ENCODE measurements at regions not wholly inside any gene's neighbourhood (a gene's known extent, or its start where the extent isn't known, plus 50 kb on each side); places are given as distances from the start of the nearest gene placed in this dataset.

DNA sequence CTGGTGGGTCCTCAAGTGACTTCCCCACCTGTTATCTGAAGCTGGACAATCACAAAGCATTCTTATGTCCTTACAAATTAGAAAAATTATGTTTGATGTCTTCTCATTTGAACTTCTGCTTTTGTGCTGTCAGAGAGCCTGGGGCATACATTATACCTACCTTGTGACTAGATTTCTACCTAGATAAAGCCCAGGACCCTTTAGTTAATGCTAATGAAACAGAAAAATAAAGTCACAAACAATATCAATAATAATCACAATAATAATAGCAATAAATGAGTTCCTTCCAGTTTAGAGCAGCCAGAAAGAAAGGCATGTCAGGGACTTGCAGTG, 456.4 kb downstream of the SETBP1 start:
- no peak for TF ChIP-seq CTCF (IDR thresholded peaks at IDR 0.05; ENCODE audit: extremely low read depth, insufficient read depth, missing control alignments)
- in situ Hi-C loops (cut with MboI; ENCODE audit: low pct_unique_long_range_greater_than_20kb, low sequenced_read_pairs, unreplicated experiment), result no loop called here
- DNase-seq (ENCODE audit: low spot score), result no peak

GRCh38 chr18:45139478-45139877, 458.8 kb downstream of the SETBP1 start:
- TF ChIP-seq CTCF (IDR thresholded peaks at IDR 0.05; ENCODE audit: extremely low read depth, insufficient read depth, missing control alignments), result no peak
- no peak for DNase-seq (ENCODE audit: low spot score)
- in situ Hi-C loops (cut with MboI; ENCODE audit: low pct_unique_long_range_greater_than_20kb, low sequenced_read_pairs, unreplicated experiment), result no loop called here

DNA sequence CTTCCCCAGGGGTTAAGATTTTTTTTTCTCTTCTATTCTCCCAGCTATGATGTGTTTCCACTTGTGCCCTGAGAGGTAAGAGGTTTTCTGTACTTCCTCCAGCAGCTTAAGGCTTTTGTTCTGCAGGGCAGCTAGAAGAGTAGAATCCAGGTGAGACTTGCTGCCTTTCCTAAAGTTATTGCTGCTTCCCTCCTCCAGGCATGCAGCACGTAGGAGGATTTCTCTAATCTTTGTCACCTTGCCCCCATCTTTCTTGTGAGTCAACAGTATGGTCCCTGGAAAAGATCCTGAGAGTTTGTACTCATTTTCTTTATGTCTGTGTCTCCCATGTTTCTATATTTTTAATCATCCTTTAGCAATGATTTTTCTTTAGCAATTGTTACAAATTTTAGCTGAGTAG, 462.2 kb downstream of the SETBP1 start:
- no peak for DNase-seq (ENCODE audit: low spot score)
- in situ Hi-C loops (cut with MboI; ENCODE audit: low pct_unique_long_range_greater_than_20kb, low sequenced_read_pairs, unreplicated experiment), result no loop called here
- TF ChIP-seq CTCF (IDR thresholded peaks at IDR 0.05; ENCODE audit: extremely low read depth, insufficient read depth, missing control alignments), result no peak

GRCh38 chr18:45149712-45150111, 465.6 kb upstream of the SLC14A2 start:
- no peak for TF ChIP-seq CTCF (IDR thresholded peaks at IDR 0.05; ENCODE audit: extremely low read depth, insufficient read depth, missing control alignments)
- DNase-seq (ENCODE audit: low spot score), result no peak
- in situ Hi-C loops (cut with MboI; ENCODE audit: low pct_unique_long_range_greater_than_20kb, low sequenced_read_pairs, unreplicated experiment), result no loop called here

DNA sequence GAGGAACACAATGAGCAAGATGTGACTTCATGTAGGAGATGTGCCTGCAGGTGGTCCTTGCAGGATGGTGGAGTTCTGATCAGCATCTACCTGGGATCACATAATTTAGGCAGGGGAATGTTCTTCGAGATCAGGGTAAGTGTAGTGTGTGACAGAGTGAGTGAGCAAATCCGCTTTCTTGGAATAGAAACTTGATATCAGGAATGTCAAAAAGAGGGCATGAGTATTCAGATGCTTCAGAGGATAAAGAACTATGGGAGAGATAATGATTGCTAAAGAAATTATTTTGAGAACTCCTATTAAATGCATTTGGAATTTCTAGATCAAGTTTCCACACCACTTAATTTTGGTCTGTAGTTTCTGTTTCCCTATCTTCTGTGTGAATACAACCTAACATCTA, 463.6 kb upstream of the SLC14A2 start:
- in situ Hi-C loops (cut with MboI; ENCODE audit: low pct_unique_long_range_greater_than_20kb, low sequenced_read_pairs, unreplicated experiment), result no loop called here
- no peak for DNase-seq (ENCODE audit: low spot score)
- no peak for TF ChIP-seq CTCF (IDR thresholded peaks at IDR 0.05; ENCODE audit: extremely low read depth, insufficient read depth, missing control alignments)

- no peak for TF ChIP-seq CTCF (IDR thresholded peaks at IDR 0.05; ENCODE audit: extremely low read depth, insufficient read depth, missing control alignments)
- in situ Hi-C loops (cut with MboI; ENCODE audit: low pct_unique_long_range_greater_than_20kb, low sequenced_read_pairs, unreplicated experiment), result no loop called here
- DNase-seq (ENCODE audit: low spot score), result no peak
These were observed 459.8 kb upstream of the SLC14A2 start for GRCh38 chr18:45155526-45155925.

GRCh38 chr18:45156946-45157345, 458.3 kb upstream of the SLC14A2 start:
- DNase-seq (ENCODE audit: low spot score), result no peak
- TF ChIP-seq CTCF (IDR thresholded peaks at IDR 0.05; ENCODE audit: extremely low read depth, insufficient read depth, missing control alignments), result no peak
- in situ Hi-C loops (cut with MboI; ENCODE audit: low pct_unique_long_range_greater_than_20kb, low sequenced_read_pairs, unreplicated experiment), result no loop called here

Measured in GM13977 (cell line).